ENCODE measurements at regions not wholly inside any gene's neighbourhood (a gene's known extent, or its start where the extent isn't known, plus 50 kb on each side); places are given as distances from the start of the nearest gene placed in this dataset.

DNA sequence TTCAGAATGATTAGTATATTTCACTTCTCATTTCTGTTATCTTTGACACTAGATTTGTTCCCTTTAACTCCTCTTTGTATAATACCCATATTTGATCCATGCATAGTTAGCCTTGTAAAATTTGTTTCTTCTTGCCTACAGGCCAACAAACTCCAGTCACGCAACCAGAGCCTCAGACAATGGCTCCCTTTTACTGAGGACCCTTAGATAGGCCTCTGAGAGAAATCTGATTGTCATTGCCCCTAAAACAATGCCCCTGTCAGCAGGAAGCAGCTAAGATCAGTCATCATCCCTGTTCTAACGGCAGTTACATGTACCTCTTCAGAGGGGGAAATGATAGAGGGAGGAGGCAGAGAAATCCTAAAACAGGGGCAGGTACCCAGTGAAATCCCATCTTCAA lies 190.6 kb upstream of the TENT5D start:
- TF ChIP-seq POLR2A (IDR thresholded peaks at IDR 0.05) (no peak), POLR2AphosphoS5 (IDR thresholded peaks at IDR 0.05) (no peak), CTCF (IDR thresholded peaks at IDR 0.05 in 8 of 11, conservative IDR thresholded peaks at IDR 0.05 in 3 of 11) (no peak)
- Histone ChIP-seq H3K4me1 (no peaks in the 10 kb centered on the region), H3K4me3 (no peak overlapping the region), H3K27me3 (replicated peaks in 1 of 7) (no peaks in the 10 kb centered on the region), H3K36me3 (no peaks in the 10 kb centered on the region), H3K9me3 (no peaks in the 10 kb centered on the region), H3K27ac (no peak overlapping the region)
- DNase-seq = no peak
- 50 to 72% (median 67%) methylated on average over 2 of the region's 2 CpGs for WGBS, 5 donors
- intact Hi-C loops (cut with DNase I; ENCODE audit: low total_unique reads) = no loop called here

- no peak overlapping the region for H3K27ac ChIP-seq
- no peaks in the 10 kb centered on the region for H3K36me3 ChIP-seq
- no peaks in the 10 kb centered on the region for H3K9me3 ChIP-seq
- no peak for DNase-seq
- no peak overlapping the region for H3K4me3 ChIP-seq
- intact Hi-C loops (cut with DNase I; ENCODE audit: low total_unique reads) = no loop called here
- no peak for TF ChIP-seq POLR2AphosphoS5 (IDR thresholded peaks at IDR 0.05)
- TF ChIP-seq POLR2A (IDR thresholded peaks at IDR 0.05) = no peak
- no peak for TF ChIP-seq CTCF (IDR thresholded peaks at IDR 0.05 in 8 of 11, conservative IDR thresholded peaks at IDR 0.05 in 3 of 11)
- no peaks in the 10 kb centered on the region for H3K27me3 ChIP-seq (replicated peaks in 1 of 7)
- H3K4me1 ChIP-seq = no peaks in the 10 kb centered on the region
- WGBS, 5 donors = 56 to 77% (median 71%) methylated on average over 5 of the region's 5 CpGs
Observed at GRCh38 chrX:80237072-80237471, 183.2 kb upstream of the TENT5D start.

GRCh38 chrX:80246271-80246670 lies 174.0 kb upstream of the TENT5D start:
- H3K27ac ChIP-seq = no peak overlapping the region
- H3K4me3 ChIP-seq = no peak overlapping the region
- no peaks in the 10 kb centered on the region for H3K36me3 ChIP-seq
- H3K27me3 ChIP-seq (replicated peaks in 1 of 7) = no peaks in the 10 kb centered on the region
- H3K9me3 ChIP-seq = no peaks in the 10 kb centered on the region
- TF ChIP-seq POLR2A (IDR thresholded peaks at IDR 0.05) = no peak
- no peak for TF ChIP-seq POLR2AphosphoS5 (IDR thresholded peaks at IDR 0.05)
- no peak for TF ChIP-seq CTCF (IDR thresholded peaks at IDR 0.05 in 8 of 11, conservative IDR thresholded peaks at IDR 0.05 in 3 of 11)
- WGBS, 5 donors = 31 to 77% (median 47%) methylated on average over 2 of the region's 2 CpGs
- no peaks in the 10 kb centered on the region for H3K4me1 ChIP-seq
- intact Hi-C loops (cut with DNase I; ENCODE audit: low total_unique reads) = no loop called here
- DNase-seq = no peak

DNA sequence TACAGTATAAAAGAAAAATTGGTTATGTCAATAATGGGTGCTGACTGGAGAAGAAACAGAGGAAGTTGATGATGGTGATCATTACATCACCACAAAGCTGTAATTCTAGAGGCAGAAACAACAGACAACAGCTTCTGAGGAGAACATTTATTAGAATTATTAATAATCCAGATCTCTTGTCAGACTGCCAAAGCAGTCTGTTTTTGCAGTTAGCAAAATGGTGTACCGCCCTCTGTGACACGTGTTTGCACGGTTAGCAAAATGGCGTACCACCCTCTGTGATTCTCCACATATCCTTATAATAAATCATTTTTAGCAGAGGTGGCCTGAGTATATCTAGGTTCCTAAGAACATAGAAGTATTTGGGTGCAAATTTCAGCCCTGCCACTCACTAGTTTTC lies 154.0 kb upstream of the TENT5D start:
- Histone ChIP-seq H3K27me3 (replicated peaks in 1 of 7) (no peaks in the 10 kb centered on the region), H3K4me3 (no peak overlapping the region), H3K9me3 (no peaks in the 10 kb centered on the region), H3K36me3 (no peaks in the 10 kb centered on the region), H3K27ac (no peak overlapping the region), H3K4me1 (no peaks in the 10 kb centered on the region)
- WGBS, 5 donors = 86 to 100% (median 88%) methylated on average over 4 of the region's 4 CpGs
- intact Hi-C loops (cut with DNase I; ENCODE audit: low total_unique reads) = no loop called here
- TF ChIP-seq CTCF (IDR thresholded peaks at IDR 0.05 in 8 of 11, conservative IDR thresholded peaks at IDR 0.05 in 3 of 11) (no peak), POLR2A (IDR thresholded peaks at IDR 0.05) (no peak), POLR2AphosphoS5 (IDR thresholded peaks at IDR 0.05) (no peak)
- DNase-seq = no peak

Measured in spleen (tissue), 11 donors.